Occipital lobe (tissue), 1 donor: ENCODE measurements at regions not wholly inside any gene's neighbourhood (a gene's known extent, or its start where the extent isn't known, plus 50 kb on each side); places are given as distances from the start of the nearest gene placed in this dataset.
"Not testable (repeated sequence)": the region's sequence is repeated elsewhere in the genome, so short reads cannot be mapped to it uniquely, and the experiment has no call there.

ENCODE experiments used
- DNase-seq: peaks from one replicate; lab custom pipeline; 2025; lab: John Stamatoyannopoulos, UW

GRCh38 chr5:105859350-105859749 lies 1811.4 kb downstream of the EFNA5 start:
- DNase-seq, result not testable (repeated sequence)

- DNase-seq, result no peak
Measured at GRCh38 chr5:105849701-105850100, 1821.0 kb downstream of the EFNA5 start.

GRCh38 chr5:105840800-105841199 lies 1829.9 kb downstream of the EFNA5 start:
- no peak for DNase-seq

GRCh38 chr5:105836887-105837286 lies 1833.8 kb downstream of the EFNA5 start:
- DNase-seq, result no peak

GRCh38 chr5:105836268-105836667 lies 1834.5 kb downstream of the EFNA5 start:
- no peak for DNase-seq

- DNase-seq, result no peak
Measured at GRCh38 chr5:105828821-105829220, 1841.9 kb downstream of the EFNA5 start.

GRCh38 chr5:105821800-105822199 lies 1848.9 kb downstream of the EFNA5 start:
- DNase-seq, result no peak

GRCh38 chr5:105817914-105818313 lies 1852.8 kb downstream of the EFNA5 start:
- DNase-seq, result no peak

GRCh38 chr5:105817416-105817815 lies 1853.3 kb downstream of the EFNA5 start:
- no peak for DNase-seq

GRCh38 chr5:105816961-105817360 lies 1853.8 kb downstream of the EFNA5 start:
- no peak for DNase-seq

- no peak for DNase-seq
Measured at GRCh38 chr5:105812304-105812703, 1858.4 kb downstream of the EFNA5 start.

- no peak for DNase-seq
Measured at GRCh38 chr5:105807951-105808350, 1862.8 kb downstream of the EFNA5 start.

GRCh38 chr5:105807290-105807689 lies 1863.4 kb downstream of the EFNA5 start:
- no peak for DNase-seq

- DNase-seq, result no peak
Measured at GRCh38 chr5:105806596-105806995, 1864.1 kb downstream of the EFNA5 start.

GRCh38 chr5:105803431-105803830 lies 1867.3 kb downstream of the EFNA5 start:
- no peak for DNase-seq

GRCh38 chr5:105794578-105794977 lies 1876.2 kb downstream of the EFNA5 start:
- DNase-seq, result no peak

GRCh38 chr5:105789246-105789645 lies 1881.5 kb downstream of the EFNA5 start:
- no peak for DNase-seq

- DNase-seq, result no peak
Measured at GRCh38 chr5:105783811-105784210, 1886.9 kb downstream of the EFNA5 start.

- DNase-seq, result no peak
Measured at GRCh38 chr5:105782501-105782900, 1888.2 kb downstream of the EFNA5 start.

- no peak for DNase-seq
Measured at GRCh38 chr5:105773241-105773640, 1897.5 kb downstream of the EFNA5 start.

- DNase-seq, result no peak
Measured at GRCh38 chr5:105767267-105767666, 1903.5 kb downstream of the EFNA5 start.

- DNase-seq, result no peak
Measured at GRCh38 chr5:105762728-105763127, 1908.0 kb downstream of the EFNA5 start.

GRCh38 chr5:105754056-105754455 lies 1916.7 kb downstream of the EFNA5 start:
- no peak for DNase-seq

GRCh38 chr5:105752801-105753200 lies 1917.9 kb downstream of the EFNA5 start:
- no peak for DNase-seq
